T-cell (primary cell): ENCODE measurements at regions not wholly inside any gene's neighbourhood (a gene's known extent, or its start where the extent isn't known, plus 50 kb on each side); places are given as distances from the start of the nearest gene placed in this dataset.

Source experiments
- ATAC-seq, 4 experiments: fragments of 200-7000 bp in 3 of 4; fragments of 150-1000 bp in 1 of 4; cut with Tn5 transposase; replicated peaks in 1 of 4; 1 replicate in 3 of 4; 2 replicates in 1 of 4; pipeline ENCODE4 v1.10.0; 2021; ENCODE audit warnings: moderate library complexity in 3 of 4, mild to moderate bottlenecking in 2 of 4, moderate number of reproducible peaks in 1 of 4
- CTCF ChIA-PET, 2 donors: fragments of 300-600 bp; sonication (Branson Sonifier 250); formaldehyde crosslinking; loops; one replicate each; lab custom pipeline; 2022; ENCODE audit warnings: antibody characterized with exemption in 2 of 2; lab: Charles Lee
- POLR2A ChIA-PET, 2 donors: fragments of 300-600 bp; sonication (Branson Sonifier 250); formaldehyde crosslinking; loops; one replicate each; lab custom pipeline; 2022; ENCODE audit warnings: antibody characterized with exemption in 2 of 2; lab: Charles Lee
- DNase-seq, 35 experiments: peaks; one replicate each; pipeline versions ENCODE4 v3.0.0 to v3.0.0-alpha.2; 2013 to 2023
- H3K27ac ChIP-seq: one replicate; pipeline ENCODE4 v1.5.1; 2013; ENCODE audit warnings: low read length
- H3K27me3 ChIP-seq, 2 experiments: replicated peaks in 1 of 2; 1 replicate in 1 of 2; 2 replicates in 1 of 2; pipeline versions ENCODE4 v1.6.1 to v1.7.0; 2013; ENCODE audit warnings: low read length in 1 of 2, mixed read lengths in 1 of 2; ENCODE audit not compliant: control insufficient read depth in 2 of 2, insufficient read depth in 2 of 2; ENCODE audit errors: extremely low read depth in 1 of 2
- H3K36me3 ChIP-seq, 2 donors: 1 replicate in 1 of 2; 2 replicates in 1 of 2; pipeline versions ENCODE4 v1.6.1 to v1.7.0; 2013; ENCODE audit warnings: low read length in 1 of 2; ENCODE audit not compliant: control insufficient read depth in 2 of 2, insufficient read depth in 1 of 2; ENCODE audit errors: extremely low read depth in 1 of 2
- H3K4me1 ChIP-seq, 2 experiments: 1 replicate in 1 of 2; 2 replicates in 1 of 2; pipeline versions ENCODE4 v1.6.1 to v1.7.0; 2013; ENCODE audit warnings: low read length in 2 of 2, mixed read lengths in 1 of 2; ENCODE audit not compliant: insufficient read depth in 2 of 2, control insufficient read depth in 1 of 2; ENCODE audit errors: extremely low read depth in 1 of 2
- H3K4me3 ChIP-seq, 2 donors: 1 replicate in 1 of 2; 2 replicates in 1 of 2; pipeline versions ENCODE4 v1.5.1 to v1.7.0; 2013; ENCODE audit warnings: mild to moderate bottlenecking in 2 of 2, low read length in 1 of 2, moderate library complexity in 1 of 2; ENCODE audit not compliant: control insufficient read depth in 1 of 2; ENCODE audit errors: extremely low read depth in 1 of 2
- H3K9me3 ChIP-seq: 2 replicates; pipeline ENCODE4 v1.7.0; 2013
- H3K27ac Mint-ChIP-seq, 2 donors: one replicate each; pipeline ENCODE4 v1.8.0; 2020 to 2021; ENCODE audit warnings: mild to moderate bottlenecking in 2 of 2, mixed read lengths in 2 of 2
- H3K27me3 Mint-ChIP-seq, 2 donors: one replicate each; pipeline ENCODE4 v1.8.0; 2021 to 2022; ENCODE audit warnings: mixed read lengths in 2 of 2
- H3K36me3 Mint-ChIP-seq: one replicate; pipeline ENCODE4 v1.8.0; 2021; ENCODE audit warnings: mixed read lengths
- H3K4me1 Mint-ChIP-seq, 3 donors: one replicate each; pipeline ENCODE4 v1.8.0; 2020 to 2022; ENCODE audit warnings: mixed read lengths in 3 of 3, mild to moderate bottlenecking in 1 of 3
- H3K4me3 Mint-ChIP-seq, 3 donors: one replicate each; pipeline ENCODE4 v1.8.0; 2020 to 2022; ENCODE audit warnings: mild to moderate bottlenecking in 3 of 3, mixed read lengths in 3 of 3, moderate library complexity in 3 of 3
- H3K9me3 Mint-ChIP-seq, 3 donors: one replicate each; pipeline ENCODE4 v1.8.0; 2020 to 2022; ENCODE audit warnings: mixed read lengths in 3 of 3
- WGBS: methylation state at CpG from one replicate; pipeline ENCODE4 v1.1.5; 2013; ENCODE audit warnings: missing lambda C conversion rate; ENCODE audit not compliant: insufficient coverage; 5-methylcytosine and 5-hydroxymethylcytosine counted together

GRCh38 chr2:174690026-174690425 is 74.2 kb downstream of the CHRNA1 start:
- no peak for DNase-seq
- Mint-ChIP-seq H3K36me3 (no peaks in the 10 kb centered on the region), H3K4me3 (no peak overlapping the region), H3K4me1 (peaks cover 9 to 16% (median 16%) of the 10 kb centered on the region in 3 donors), H3K9me3 (no peaks in the 10 kb centered on the region), H3K27me3 (peaks cover 0 to 5% of the 10 kb centered on the region in 2 donors), H3K27ac (no peak overlapping the region)
- Histone ChIP-seq H3K4me1 (no peaks in the 10 kb centered on the region), H3K27ac (no peak overlapping the region), H3K36me3 (peaks cover 0 to 2% of the 10 kb centered on the region in 2 donors), H3K4me3 (no peak overlapping the region), H3K9me3 (no peaks in the 10 kb centered on the region), H3K27me3 (peaks cover 2 to 13% of the 10 kb centered on the region in 2 experiments)
- ChIA-PET POLR2A (no interaction called here), CTCF (interaction anchor here (1.0 to 6.1 kb wide), 4 partner anchors 9 to 112 kb away, joined by 3 to 49 read pairs (median 32); no protein-coding TSS in a partner anchor)
- 100% methylated on average over 1 of the region's 3 CpGs for WGBS
- ATAC-seq: no peak

GRCh38 chr2:174688079-174688478 is 76.2 kb downstream of the CHRNA1 start:
- WGBS: no CpG with 5 or more reads among the region's 2 CpGs
- POLR2A ChIA-PET: interaction anchor here (0.6 to 1.3 kb wide), 2 partner anchors 12 to 110 kb away, joined by 3 read pairs; no protein-coding TSS in a partner anchor
- CTCF ChIA-PET: interaction anchor here (0.5 to 6.1 kb wide), 29 partner anchors 8 to 226 kb away, joined by 3 to 73 read pairs (median 5); partner anchors contain the start of gene WIPF1 (in 2 of the 2)
- Mint-ChIP-seq H3K27ac (peak overlapping the region; percentile 56 to 73), H3K36me3 (no peaks in the 10 kb centered on the region), H3K4me1 (peaks cover 24 to 29% (median 26%) of the 10 kb centered on the region in 3 donors), H3K4me3 (no peak overlapping the region), H3K27me3 (no peaks in the 10 kb centered on the region), H3K9me3 (no peaks in the 10 kb centered on the region)
- no peak overlapping the region for H3K27ac ChIP-seq
- H3K4me3 ChIP-seq: no peak overlapping the region
- H3K27me3 ChIP-seq: peaks cover 0 to 8% of the 10 kb centered on the region in 2 experiments
- no peaks in the 10 kb centered on the region for H3K9me3 ChIP-seq
- DNase-seq (peak in 1 of 35 experiments; percentile 68), ATAC-seq (peak; percentile 50 to 62 (median 60))
- peaks cover 0 to 5% of the 10 kb centered on the region in 2 experiments for H3K4me1 ChIP-seq
- H3K36me3 ChIP-seq: peaks cover 0 to under 1% of the 10 kb centered on the region in 2 donors

GRCh38 chr2:174686430-174686829 is 77.8 kb downstream of the CHRNA1 start:
- WGBS: no CpG with 5 or more reads among the region's 1 CpG
- Histone ChIP-seq H3K27me3 (peaks cover 0 to 2% of the 10 kb centered on the region in 2 experiments), H3K4me3 (no peak overlapping the region), H3K36me3 (no peaks in the 10 kb centered on the region), H3K9me3 (no peaks in the 10 kb centered on the region), H3K4me1 (peaks cover 0 to 13% of the 10 kb centered on the region in 2 experiments), H3K27ac (no peak overlapping the region)
- ATAC-seq: no peak
- CTCF ChIA-PET: interaction anchor here (0.5 to 6.1 kb wide), 34 partner anchors 9 to 1716 kb away, joined by 3 to 73 read pairs (median 5); no protein-coding TSS in a partner anchor
- POLR2A ChIA-PET: interaction anchor here (0.5 to 1.3 kb wide), 6 partner anchors 9 to 304 kb away, joined by 3 to 4 read pairs (median 3); no protein-coding TSS in a partner anchor
- DNase-seq: no peak
- no peaks in the 10 kb centered on the region for H3K27me3 Mint-ChIP-seq
- no peaks in the 10 kb centered on the region for H3K9me3 Mint-ChIP-seq
- H3K4me1 Mint-ChIP-seq: peaks cover 28 to 33% (median 28%) of the 10 kb centered on the region in 3 donors
- H3K4me3 Mint-ChIP-seq: no peak overlapping the region
- H3K27ac Mint-ChIP-seq: peak overlapping the region; percentile 3 to 76
- H3K36me3 Mint-ChIP-seq: no peaks in the 10 kb centered on the region

GRCh38 chr2:174683392-174683759 is 80.9 kb downstream of the CHRNA1 start:
- Histone ChIP-seq H3K27me3 (no peaks in the 10 kb centered on the region), H3K36me3 (peaks cover 0 to 2% of the 10 kb centered on the region in 2 donors), H3K4me1 (peaks cover 0 to 18% of the 10 kb centered on the region in 2 experiments), H3K4me3 (peak overlapping the region; percentile 72 to 81), H3K9me3 (no peaks in the 10 kb centered on the region), H3K27ac (peak overlapping the region; percentile 25)
- ChIA-PET CTCF (interaction anchor here (0.6 to 2.8 kb wide), 13 partner anchors 11 to 490 kb away, joined by 3 to 17 read pairs (median 3); no protein-coding TSS in a partner anchor), POLR2A (no interaction called here)
- peaks cover 54 to 56% (median 54%) of the 10 kb centered on the region in 3 donors for H3K4me1 Mint-ChIP-seq
- WGBS: 32% methylated on average over 4 of the region's 10 CpGs
- peak overlapping the region; percentile 90 to 92 for H3K27ac Mint-ChIP-seq
- H3K36me3 Mint-ChIP-seq: no peaks in the 10 kb centered on the region
- ATAC-seq: peak in 3 of 4 experiments; percentile 31 to 58 (median 37)
- H3K27me3 Mint-ChIP-seq: no peaks in the 10 kb centered on the region
- H3K9me3 Mint-ChIP-seq: no peaks in the 10 kb centered on the region
- DNase-seq: peak in 16 of 35 experiments; percentile 4 to 56 (median 17)
- peak overlapping the region; percentile 85 to 96 (median 92) for H3K4me3 Mint-ChIP-seq

GRCh38 chr2:174682578-174683391 is 81.5 kb downstream of the CHRNA1 start:
- H3K36me3 Mint-ChIP-seq: no peaks in the 10 kb centered on the region
- peaks cover 0 to 18% of the 10 kb centered on the region in 2 experiments for H3K4me1 ChIP-seq
- H3K4me3 Mint-ChIP-seq: peak overlapping the region; percentile 85 to 96 (median 92)
- CTCF ChIA-PET: interaction anchor here (0.7 to 2.8 kb wide), 13 partner anchors 10 to 109 kb away, joined by 3 to 17 read pairs (median 4); no protein-coding TSS in a partner anchor
- no peaks in the 10 kb centered on the region for H3K9me3 Mint-ChIP-seq
- ATAC-seq (peak; percentile 76 to 80 (median 79)), DNase-seq (peak; percentile 28 to 78 (median 53))
- peaks cover 54 to 57% (median 55%) of the 10 kb centered on the region in 3 donors for H3K4me1 Mint-ChIP-seq
- H3K27ac ChIP-seq: peak overlapping the region; percentile 25
- H3K27me3 ChIP-seq: no peaks in the 10 kb centered on the region
- POLR2A ChIA-PET: interaction anchor here (0.6 to 1.7 kb wide), 3 partner anchors 48 to 88 kb away, joined by 3 to 5 read pairs (median 4); partner anchors contain the start of gene WIPF1 (in 1 of the 2)
- peaks cover 0 to 2% of the 10 kb centered on the region in 2 donors for H3K36me3 ChIP-seq
- no peaks in the 10 kb centered on the region for H3K9me3 ChIP-seq
- peak overlapping the region; percentile 72 to 81 for H3K4me3 ChIP-seq
- no peaks in the 10 kb centered on the region for H3K27me3 Mint-ChIP-seq
- WGBS: under 1% methylated on average over 82 of the region's 97 CpGs
- H3K27ac Mint-ChIP-seq: peak overlapping the region; percentile 90 to 92
